H9 (cell line): ENCODE measurements at regions not wholly inside any gene's neighbourhood (a gene's known extent, or its start where the extent isn't known, plus 50 kb on each side); places are given as distances from the start of the nearest gene placed in this dataset.

Experiments used
- DNase-seq: peaks from one replicate; pipeline ENCODE4 v3.0.0-alpha.2; 2017
- H2AFZ ChIP-seq: one replicate; pipeline ENCODE4 v1.6.1; 2013; ENCODE audit warnings: mild to moderate bottlenecking, low read length, control low read depth, moderate library complexity
- H2AK5ac ChIP-seq: 2 replicates; pipeline ENCODE4 v1.6.1; 2013; ENCODE audit warnings: low read length, control low read depth, mixed read lengths; ENCODE audit not compliant: insufficient read length
- H2BK120ac ChIP-seq: one replicate; pipeline ENCODE4 v1.6.1; 2013; ENCODE audit warnings: low read depth, mild to moderate bottlenecking, low read length, control low read depth, inconsistent platforms; ENCODE audit not compliant: poor library complexity, severe bottlenecking
- H2BK12ac ChIP-seq: 2 replicates; pipeline ENCODE4 v1.6.1; 2013; ENCODE audit warnings: low read length, control low read depth, mixed read lengths, low read depth; ENCODE audit not compliant: insufficient read length
- H2BK15ac ChIP-seq: 2 replicates; pipeline ENCODE4 v1.6.1; 2013; ENCODE audit warnings: low read depth, low read length, control low read depth
- H2BK20ac ChIP-seq: one replicate; pipeline ENCODE4 v1.6.1; 2013; ENCODE audit warnings: low read depth, mild to moderate bottlenecking, low read length, control low read depth, inconsistent platforms; ENCODE audit not compliant: poor library complexity, severe bottlenecking
- H2BK5ac ChIP-seq: 2 replicates; pipeline ENCODE4 v1.6.1; 2013; ENCODE audit warnings: low read length, control low read depth, mixed read lengths; ENCODE audit not compliant: insufficient read length
- H3K14ac ChIP-seq: 2 replicates; pipeline ENCODE4 v1.6.1; 2013; ENCODE audit warnings: low read length, control low read depth; ENCODE audit not compliant: insufficient read depth
- H3K18ac ChIP-seq: 2 replicates; pipeline ENCODE4 v1.6.1; 2013; ENCODE audit warnings: low read depth, mild to moderate bottlenecking, mixed read lengths, low read length, control low read depth; ENCODE audit not compliant: insufficient read length
- H3K23ac ChIP-seq: 2 replicates; pipeline ENCODE4 v1.6.1; 2013; ENCODE audit warnings: low read length, control low read depth, mixed read lengths, low read depth; ENCODE audit not compliant: insufficient read length
- H3K23me2 ChIP-seq: 2 replicates; pipeline ENCODE4 v1.6.1; 2013; ENCODE audit warnings: low read depth, mild to moderate bottlenecking, mixed read lengths, low read length, control low read depth; ENCODE audit not compliant: insufficient read length, poor library complexity, severe bottlenecking
- H3K27ac ChIP-seq: 2 replicates; pipeline ENCODE4 v1.5.1; 2013; ENCODE audit warnings: low read length, control low read depth, mixed read lengths, low read depth; ENCODE audit not compliant: insufficient read length
- H3K27me3 ChIP-seq: 2 replicates; pipeline ENCODE4 v1.6.1; 2013; ENCODE audit warnings: low read length, control low read depth, inconsistent platforms; ENCODE audit not compliant: insufficient read depth
- H3K4ac ChIP-seq: 2 replicates; pipeline ENCODE4 v1.6.1; 2013; ENCODE audit warnings: low read depth, mild to moderate bottlenecking, control low read depth, inconsistent platforms, low read length, moderate library complexity
- H3K4me1 ChIP-seq: 2 replicates; pipeline ENCODE4 v1.6.1; 2013; ENCODE audit warnings: low read length, control low read depth, inconsistent platforms; ENCODE audit not compliant: insufficient read depth
- H3K4me2 ChIP-seq: 2 replicates; pipeline ENCODE4 v1.6.1; 2013; ENCODE audit warnings: low read length, control low read depth, mixed read lengths; ENCODE audit not compliant: insufficient read length, insufficient read depth
- H3K56ac ChIP-seq: 2 replicates; pipeline ENCODE4 v1.6.1; 2013; ENCODE audit warnings: low read depth, mild to moderate bottlenecking, mixed read lengths, low read length, control low read depth; ENCODE audit not compliant: insufficient read length
- H3K79me1 ChIP-seq: 2 replicates; pipeline ENCODE4 v1.6.1; 2013; ENCODE audit warnings: low read depth, mild to moderate bottlenecking, moderate library complexity, low read length, control low read depth, inconsistent platforms; ENCODE audit not compliant: insufficient read depth, poor library complexity, severe bottlenecking
- H3K79me2 ChIP-seq: 2 replicates; pipeline ENCODE4 v1.6.1; 2013; ENCODE audit warnings: low read length, control low read depth, inconsistent platforms; ENCODE audit not compliant: insufficient read depth
- H3K9ac ChIP-seq: 2 replicates; pipeline ENCODE4 v1.6.1; 2013; ENCODE audit warnings: low read length, control low read depth, mixed read lengths; ENCODE audit not compliant: insufficient read length; ENCODE audit errors: extremely low read depth
- H3K9me3 ChIP-seq: one replicate; pipeline ENCODE4 v1.6.1; 2013; ENCODE audit warnings: low read depth, low read length, inconsistent platforms; ENCODE audit not compliant: control insufficient read depth
- H3T11ph ChIP-seq: one replicate; pipeline ENCODE4 v1.6.1; 2013; ENCODE audit warnings: mild to moderate bottlenecking, low read length, control low read depth, inconsistent platforms
- H4K20me1 ChIP-seq: one replicate; pipeline ENCODE4 v1.6.1; 2013; ENCODE audit not compliant: control insufficient read depth, insufficient read length, insufficient read depth
- H4K5ac ChIP-seq: 2 replicates; pipeline ENCODE4 v1.6.1; 2013; ENCODE audit warnings: low read depth, mild to moderate bottlenecking, mixed read lengths, low read length, control low read depth; ENCODE audit not compliant: insufficient read length
- H4K8ac ChIP-seq: replicated peaks from 2 replicates; pipeline ENCODE4 v1.6.1; 2013; ENCODE audit warnings: low read length, control low read depth, mixed read lengths, low read depth; ENCODE audit not compliant: insufficient read length
- H4K91ac ChIP-seq: 2 replicates; pipeline ENCODE4 v1.6.1; 2013; ENCODE audit warnings: low read depth, mild to moderate bottlenecking, moderate library complexity, mixed read lengths, low read length, control low read depth; ENCODE audit not compliant: insufficient read length
- H3K27ac Mint-ChIP-seq, 3 experiments: 2 replicates in 2 of 3; 3 replicates in 1 of 3; pipeline ENCODE4 v1.8.0; 2020 to 2021; ENCODE audit warnings: mixed read lengths in 3 of 3, mild to moderate bottlenecking in 1 of 3, moderate library complexity in 1 of 3
- H3K27me3 Mint-ChIP-seq: 2 replicates; pipeline ENCODE4 v1.8.0; 2021; ENCODE audit warnings: low read depth, mild to moderate bottlenecking, moderate library complexity, mixed read lengths
- H3K36me3 Mint-ChIP-seq, 3 experiments: 2 replicates in 2 of 3; 3 replicates in 1 of 3; pipeline ENCODE4 v1.8.0; 2020 to 2021; ENCODE audit warnings: low read depth in 3 of 3, mixed read lengths in 3 of 3; ENCODE audit not compliant: insufficient read depth in 1 of 3
- H3K4me1 Mint-ChIP-seq, 2 experiments: 2 replicates each; pipeline ENCODE4 v1.8.0; 2020; ENCODE audit warnings: mixed read lengths in 2 of 2
- H3K4me3 Mint-ChIP-seq, 2 experiments: 2 replicates in 1 of 2; 3 replicates in 1 of 2; pipeline ENCODE4 v1.8.0; 2020 to 2021; ENCODE audit warnings: mild to moderate bottlenecking in 2 of 2, mixed read lengths in 2 of 2, moderate library complexity in 1 of 2
- H3K9me3 Mint-ChIP-seq, 2 experiments: 2 replicates in 1 of 2; 3 replicates in 1 of 2; pipeline ENCODE4 v1.8.0; 2020; ENCODE audit warnings: mild to moderate bottlenecking in 2 of 2, mixed read lengths in 2 of 2, moderate library complexity in 1 of 2
- WGBS: extraction: QIAGEN DNeasy Blood & Tissue Kit; methylation state at CpG from one replicate; pipeline ENCODE4 v1.1.7; 2013; ENCODE audit warnings: missing lambda C conversion rate, low lambda C conversion rate, mixed read lengths; ENCODE audit not compliant: insufficient read length; ENCODE audit errors: extremely low coverage; 5-methylcytosine and 5-hydroxymethylcytosine counted together
- TF ChIP-seq, protein P1 (sequence below): fragments of 200-600 bp; sonication (generic); conservative IDR thresholded peaks from 3 replicates; pipeline ENCODE4 v1.8.0; 2021; ENCODE audit warnings: antibody characterized with exemption, mild to moderate bottlenecking

DNA sequence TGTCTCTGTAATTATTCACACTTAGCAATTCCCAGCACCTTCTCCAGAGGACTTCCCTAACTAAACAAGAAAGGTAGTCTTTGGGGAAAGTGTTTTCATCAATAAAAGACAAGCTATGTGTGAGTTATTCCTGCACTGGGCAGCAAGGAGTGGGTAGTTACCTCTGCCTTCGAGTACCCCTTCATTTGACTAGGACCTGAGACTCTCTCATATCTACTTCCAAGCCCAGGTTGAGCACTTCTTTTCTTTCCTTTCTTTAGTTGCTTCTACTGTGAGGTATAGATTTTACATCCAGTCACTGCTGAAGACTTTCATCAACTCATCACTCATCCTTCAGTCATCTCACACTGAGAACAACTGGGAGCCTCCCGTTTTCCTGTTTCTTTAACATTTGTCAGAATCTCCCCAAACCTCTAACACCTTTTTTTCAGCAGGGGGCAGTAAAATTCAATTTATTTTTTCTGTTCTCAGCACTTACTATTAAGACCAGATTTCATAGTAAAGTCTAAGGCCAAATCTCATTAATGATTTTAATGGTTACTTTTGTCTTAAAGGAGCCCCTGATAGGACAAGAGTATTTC, 80.1 kb upstream of the PRSS1 start:
- Histone ChIP-seq H3K14ac (no peak overlapping the region), H3K4me2 (no peak overlapping the region), H2AK5ac (no peak overlapping the region), H3T11ph (no peak overlapping the region), H4K8ac (no peak overlapping the region), H4K5ac (no peak overlapping the region), H3K27ac (no peak overlapping the region), H4K20me1 (no peaks in the 10 kb centered on the region), H2BK12ac (no peak overlapping the region), H2BK120ac (no peak overlapping the region), H3K79me2 (no peaks in the 10 kb centered on the region), H3K27me3 (no peaks in the 10 kb centered on the region), H4K91ac (no peak overlapping the region), H3K23me2 (no peaks in the 10 kb centered on the region), H2BK20ac (no peak overlapping the region), H3K4me1 (no peaks in the 10 kb centered on the region), H3K56ac (no peak overlapping the region), H3K18ac (no peak overlapping the region), H3K79me1 (no peaks in the 10 kb centered on the region), H3K9me3 (no peaks in the 10 kb centered on the region), H3K9ac (no peak overlapping the region), H3K4ac (no peak overlapping the region), H2BK15ac (no peak overlapping the region), H2AFZ (no peak overlapping the region), H3K23ac (no peak overlapping the region), H2BK5ac (no peak overlapping the region)
- H3K9me3 Mint-ChIP-seq, result no peaks in the 10 kb centered on the region; a peak in 1 of 5 replicates
- no peak overlapping the region for H3K27ac Mint-ChIP-seq
- no peaks in the 10 kb centered on the region for H3K27me3 Mint-ChIP-seq
- no peak for DNase-seq
- H3K4me3 Mint-ChIP-seq, result no peak overlapping the region
- no peaks in the 10 kb centered on the region for H3K36me3 Mint-ChIP-seq
- no peaks in the 10 kb centered on the region for H3K4me1 Mint-ChIP-seq
- TF ChIP-seq, protein P1, sequence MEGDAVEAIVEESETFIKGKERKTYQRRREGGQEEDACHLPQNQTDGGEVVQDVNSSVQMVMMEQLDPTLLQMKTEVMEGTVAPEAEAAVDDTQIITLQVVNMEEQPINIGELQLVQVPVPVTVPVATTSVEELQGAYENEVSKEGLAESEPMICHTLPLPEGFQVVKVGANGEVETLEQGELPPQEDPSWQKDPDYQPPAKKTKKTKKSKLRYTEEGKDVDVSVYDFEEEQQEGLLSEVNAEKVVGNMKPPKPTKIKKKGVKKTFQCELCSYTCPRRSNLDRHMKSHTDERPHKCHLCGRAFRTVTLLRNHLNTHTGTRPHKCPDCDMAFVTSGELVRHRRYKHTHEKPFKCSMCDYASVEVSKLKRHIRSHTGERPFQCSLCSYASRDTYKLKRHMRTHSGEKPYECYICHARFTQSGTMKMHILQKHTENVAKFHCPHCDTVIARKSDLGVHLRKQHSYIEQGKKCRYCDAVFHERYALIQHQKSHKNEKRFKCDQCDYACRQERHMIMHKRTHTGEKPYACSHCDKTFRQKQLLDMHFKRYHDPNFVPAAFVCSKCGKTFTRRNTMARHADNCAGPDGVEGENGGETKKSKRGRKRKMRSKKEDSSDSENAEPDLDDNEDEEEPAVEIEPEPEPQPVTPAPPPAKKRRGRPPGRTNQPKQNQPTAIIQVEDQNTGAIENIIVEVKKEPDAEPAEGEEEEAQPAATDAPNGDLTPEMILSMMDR, result peak; percentile 73
- WGBS, result no CpG with 5 or more reads among the region's 2 CpGs
